NOMO-1 treated with dmso at 0.1 percent for 144 hours (cell line): ENCODE measurements at regions not wholly inside any gene's neighbourhood (a gene's known extent, or its start where the extent isn't known, plus 50 kb on each side); places are given as distances from the start of the nearest gene placed in this dataset.
A peak's percentile ranks its signal among the peaks of the same experiment; 100 is the strongest.
"Not testable (repeated sequence)": the region's sequence is repeated elsewhere in the genome, so short reads cannot be mapped to it uniquely, and the experiment has no call there.

Experiments used
- DNase-seq: peaks from one replicate; lab custom pipeline; 2025; ENCODE audit not compliant: unreplicated experiment; lab: John Stamatoyannopoulos, UW

DNA sequence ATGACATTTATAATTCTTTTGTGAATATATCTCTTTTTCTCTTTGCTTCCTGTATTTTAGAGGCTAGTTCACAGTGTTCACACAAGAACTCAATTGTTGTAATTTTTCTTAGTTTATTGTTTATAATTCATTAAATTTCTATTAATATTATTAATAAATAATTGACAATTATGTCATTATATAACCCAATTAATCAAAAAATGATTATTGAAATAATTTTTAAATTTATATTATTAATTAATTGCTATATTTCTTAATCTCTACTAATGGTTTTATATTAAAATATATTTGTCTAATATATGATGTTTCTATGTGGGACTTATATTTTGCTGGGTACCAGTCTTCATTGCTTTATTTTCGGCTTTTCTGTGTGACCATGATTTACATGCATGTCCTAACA, 618.4 kb downstream of the CDH9 start:
- no peak for DNase-seq

- DNase-seq: no peak
Measured at GRCh38 chr5:26416911-26417310, 621.5 kb downstream of the CDH9 start.

DNA sequence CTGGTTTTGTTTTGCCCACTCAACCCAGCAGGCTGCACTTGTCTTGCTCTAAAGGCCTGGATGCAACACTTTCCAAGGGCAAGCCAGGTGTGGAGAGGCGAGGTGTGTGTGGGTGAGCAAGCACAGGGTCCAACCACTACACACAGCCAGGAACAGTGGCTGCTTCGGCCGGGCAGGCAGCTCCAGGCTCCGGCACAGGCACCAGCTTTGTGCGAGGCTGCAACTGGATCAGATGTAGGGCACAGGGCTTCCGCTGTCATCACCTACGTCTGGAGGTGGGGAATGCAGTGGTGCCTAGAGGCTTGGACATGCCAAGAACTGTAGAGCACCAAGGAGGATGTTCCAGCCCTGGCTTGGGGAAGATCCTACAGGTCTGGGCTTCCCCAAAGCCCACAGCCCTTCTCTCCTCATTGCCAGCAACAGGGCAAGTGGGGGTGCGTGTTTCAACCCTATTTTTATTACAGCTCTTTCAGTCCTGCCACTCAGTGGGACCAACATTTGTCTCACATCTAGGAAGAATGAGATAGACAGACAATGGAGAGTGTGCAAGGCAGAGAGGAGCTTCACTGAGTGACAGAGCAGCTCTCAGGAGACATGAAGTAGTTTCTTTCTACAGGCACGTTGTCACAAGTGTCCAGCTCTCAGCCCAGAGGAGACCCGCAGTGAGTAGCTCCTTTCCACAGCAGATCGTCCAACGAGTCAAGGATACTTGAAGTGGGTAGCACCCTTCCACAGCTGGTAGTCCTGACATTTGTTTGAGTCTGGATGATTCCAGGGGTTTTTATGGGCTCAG, 622.2 kb downstream of the CDH9 start:
- no peak for DNase-seq

DNA sequence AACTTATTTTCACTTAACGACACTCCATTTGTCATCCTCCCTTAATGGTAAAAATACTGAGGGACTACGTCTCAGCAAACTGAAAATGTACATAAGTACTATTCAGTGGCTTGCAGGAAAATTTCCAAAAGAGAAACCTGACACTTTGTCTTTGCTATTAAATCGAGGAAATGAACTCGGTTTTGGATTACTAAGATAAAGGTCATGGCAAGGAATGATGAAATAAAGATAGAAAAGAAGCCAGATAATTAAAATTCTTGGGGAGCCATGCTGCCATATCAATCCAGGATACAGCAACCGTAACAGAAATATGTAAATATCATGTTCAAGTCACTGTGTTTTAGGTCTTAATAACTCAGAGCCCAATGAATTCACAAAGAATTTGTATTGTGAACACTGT, 647.8 kb downstream of the CDH9 start:
- no peak for DNase-seq

GRCh38 chr5:26388976-26389375, 649.4 kb downstream of the CDH9 start:
- no peak for DNase-seq

DNA sequence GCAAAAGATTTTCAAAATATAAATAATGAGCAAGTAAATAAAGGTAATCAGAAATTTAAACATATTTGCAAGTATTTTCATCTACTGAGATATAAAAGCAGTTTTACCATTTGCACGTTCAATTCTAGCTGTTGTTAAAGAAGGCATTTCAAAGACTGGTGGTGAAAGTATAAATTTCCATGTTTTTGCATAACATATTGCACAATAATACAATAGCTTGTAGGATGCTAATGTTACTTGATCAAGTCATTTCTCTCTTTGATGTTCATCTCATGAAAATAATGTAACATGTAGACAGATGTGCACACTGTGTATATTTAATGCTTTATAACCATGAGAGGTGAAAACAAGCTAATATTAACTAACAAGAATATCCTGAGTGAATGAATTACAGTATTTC, 651.9 kb downstream of the CDH9 start:
- no peak for DNase-seq

DNA sequence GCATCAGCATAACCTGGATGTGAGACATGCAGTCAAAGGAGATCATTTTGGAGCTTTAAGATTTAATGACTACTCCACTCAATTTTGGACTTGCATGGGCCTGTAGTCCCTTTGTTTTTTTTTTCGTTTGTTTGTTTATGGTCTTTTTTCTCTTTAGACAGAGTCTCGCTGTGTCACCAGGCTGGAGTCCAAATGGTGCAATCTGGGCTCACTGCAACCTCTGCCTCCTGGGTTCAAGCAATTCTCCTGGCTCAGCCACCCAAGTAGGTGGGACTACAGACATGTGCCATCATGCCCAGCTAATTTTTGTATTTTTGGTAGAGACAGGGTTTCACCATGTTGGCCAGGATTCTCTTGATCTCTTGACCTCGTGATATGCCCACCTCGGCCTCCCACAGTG, 673.8 kb downstream of the CDH9 start:
- DNase-seq: not testable (repeated sequence)

DNA sequence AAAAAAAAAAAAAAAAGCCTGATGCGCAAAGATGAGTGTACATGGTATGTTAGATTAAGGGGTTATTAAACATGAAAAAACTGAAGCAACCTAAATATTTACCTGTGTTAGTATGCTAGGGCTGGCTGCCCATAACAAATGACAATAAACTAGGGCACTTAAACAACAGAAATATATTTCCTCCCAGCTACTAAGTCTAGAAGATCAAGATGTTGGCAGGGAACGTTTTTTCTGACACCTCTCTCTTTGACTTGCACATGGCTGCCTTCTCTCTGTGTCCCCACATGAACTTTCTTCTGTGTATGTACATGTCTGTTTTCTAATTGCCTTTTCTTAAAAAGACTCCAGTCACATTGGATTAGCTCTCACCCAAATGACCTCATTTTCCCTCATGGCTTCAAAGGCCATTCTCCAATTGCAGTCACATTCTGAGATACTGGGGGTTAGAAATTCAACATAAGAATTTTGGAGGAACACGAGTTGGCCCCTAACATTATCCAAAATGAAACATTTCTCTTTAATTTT, 694.5 kb downstream of the CDH9 start:
- DNase-seq: no peak

GRCh38 chr5:26339576-26339975, 698.8 kb downstream of the CDH9 start:
- DNase-seq: peak; percentile 11

GRCh38 chr5:26329562-26330189, 708.7 kb downstream of the CDH9 start:
- DNase-seq: no peak

DNA sequence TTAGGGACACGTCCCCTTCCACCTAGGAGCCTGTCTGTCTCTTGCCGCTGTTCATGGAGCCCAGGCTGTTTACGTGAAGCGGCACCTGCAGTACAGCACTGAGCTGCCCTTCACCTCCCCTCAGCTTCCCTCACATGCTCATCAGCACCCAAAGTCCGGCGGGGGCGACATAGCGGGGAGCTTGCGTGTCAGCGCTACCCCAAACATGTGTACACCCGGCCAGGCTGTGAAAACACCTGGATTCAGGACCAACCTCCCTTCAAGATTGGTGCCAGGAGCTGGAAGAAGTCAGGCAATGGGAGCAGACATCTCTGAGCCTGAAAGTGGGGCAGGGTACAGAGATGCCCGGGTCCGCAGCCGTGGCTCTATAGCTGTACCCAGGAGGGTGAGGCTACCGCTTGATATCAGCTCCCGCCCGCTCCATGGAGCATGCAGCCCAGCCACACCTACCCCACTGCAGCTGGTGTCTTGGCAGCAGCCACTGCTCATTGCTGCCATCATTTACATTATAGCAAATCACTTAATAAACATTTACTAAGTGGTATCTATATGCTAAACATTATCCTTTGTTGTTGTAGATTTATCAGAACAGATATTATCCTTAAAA, 712.1 kb downstream of the CDH9 start:
- no peak for DNase-seq

DNA sequence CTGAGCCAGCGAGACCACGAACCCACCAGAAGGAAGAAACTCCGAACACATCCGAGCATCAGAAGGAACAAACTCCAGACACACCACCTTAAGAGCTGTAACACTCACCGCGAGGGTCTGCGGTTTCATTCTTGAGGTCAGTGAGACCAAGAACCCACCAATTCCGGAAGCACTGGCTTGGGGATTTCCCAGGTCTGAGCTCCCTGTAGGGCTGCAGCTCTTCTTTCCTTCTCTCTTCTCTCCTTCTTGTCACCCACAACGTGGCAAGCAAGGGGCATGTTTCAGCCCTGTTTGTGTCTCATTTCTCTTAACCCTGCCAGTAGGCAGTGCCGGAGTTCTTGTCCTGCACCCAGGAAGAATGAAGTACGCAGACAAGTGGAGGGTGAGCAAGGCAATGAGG, 713.0 kb downstream of the CDH9 start:
- DNase-seq: peak; percentile 9

- DNase-seq: not testable (repeated sequence)
Measured at GRCh38 chr5:26324273-26324895, 714.0 kb downstream of the CDH9 start.

GRCh38 chr5:26323794-26324193, 714.6 kb downstream of the CDH9 start:
- DNase-seq: no peak

- DNase-seq: no peak
Measured at GRCh38 chr5:26321278-26321677, 717.1 kb downstream of the CDH9 start.

GRCh38 chr5:26310415-26310814, 728.0 kb downstream of the CDH9 start:
- no peak for DNase-seq

DNA sequence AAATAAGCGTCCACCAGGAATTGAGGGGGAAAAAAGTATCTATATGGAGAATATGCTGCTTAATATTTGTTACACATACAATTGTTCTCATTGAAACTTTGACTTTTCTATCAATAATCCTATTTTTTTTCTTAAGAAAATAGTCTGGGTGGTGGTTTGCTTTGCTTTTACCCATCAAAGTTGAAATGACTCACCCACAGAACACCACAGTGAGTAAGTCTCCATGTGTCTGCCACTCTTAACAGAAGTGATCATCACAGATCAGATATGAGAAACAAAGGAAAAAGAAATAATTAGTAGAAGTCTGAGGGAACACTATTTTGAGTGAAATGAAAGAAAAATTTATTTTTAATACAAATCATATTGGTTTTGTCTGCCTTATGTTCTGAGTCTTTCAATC, 742.8 kb downstream of the CDH9 start:
- DNase-seq: no peak

DNA sequence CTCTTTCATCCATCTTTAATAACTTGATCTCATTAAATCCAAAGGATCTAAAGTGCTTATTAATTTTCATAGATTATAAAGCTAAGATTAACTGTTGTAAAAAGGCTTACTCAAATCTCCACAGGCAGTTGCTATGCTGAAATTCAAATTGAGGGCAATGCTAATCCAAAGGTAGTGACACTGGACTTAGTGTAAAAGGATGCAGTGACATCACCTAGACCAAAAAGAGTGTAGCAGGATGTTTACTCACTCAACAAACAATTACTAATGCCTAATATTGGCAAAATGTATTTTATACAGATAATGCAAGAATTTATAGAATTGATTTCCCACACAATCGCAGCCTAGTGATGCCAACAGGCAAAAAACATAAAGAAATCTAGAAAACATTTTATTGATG, 756.2 kb downstream of the CDH9 start:
- no peak for DNase-seq

DNA sequence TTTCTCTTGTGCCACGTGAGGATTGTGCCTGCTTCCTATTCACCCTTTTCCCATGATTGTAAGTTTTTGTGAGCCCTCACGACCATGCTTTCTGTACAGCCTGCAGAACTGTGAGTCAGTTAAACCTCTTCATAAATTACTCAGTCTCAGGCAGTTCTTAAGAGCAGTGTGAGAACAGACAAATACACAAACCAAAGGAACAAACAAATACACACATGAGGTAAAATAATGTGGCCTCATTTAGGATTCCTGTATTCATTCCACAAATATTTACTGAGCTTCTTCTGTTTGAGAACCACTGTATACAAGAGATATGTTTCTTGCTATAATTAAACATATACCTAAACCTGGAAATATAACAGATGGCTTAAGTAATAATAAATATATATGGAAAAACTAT, 760.3 kb downstream of the CDH9 start:
- DNase-seq: no peak

DNA sequence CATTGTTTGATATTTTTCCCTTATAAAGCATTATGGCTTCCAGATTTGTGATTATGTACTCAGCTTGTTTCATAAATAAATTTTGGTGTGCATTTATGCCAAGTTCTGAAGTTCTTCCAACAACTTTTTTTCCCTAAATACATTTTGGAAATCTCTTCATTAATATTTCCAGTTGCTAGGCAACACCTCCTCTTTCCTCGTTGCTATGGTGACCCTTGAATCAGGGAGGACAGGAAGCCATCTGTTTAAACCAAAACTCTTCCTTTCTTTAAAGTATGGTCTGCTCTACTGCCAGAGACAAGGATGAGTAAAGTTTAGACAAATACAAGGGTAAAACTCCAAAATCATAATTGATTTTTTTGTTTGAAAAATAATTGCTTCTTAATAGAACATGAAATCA, 779.3 kb downstream of the CDH9 start:
- no peak for DNase-seq

DNA sequence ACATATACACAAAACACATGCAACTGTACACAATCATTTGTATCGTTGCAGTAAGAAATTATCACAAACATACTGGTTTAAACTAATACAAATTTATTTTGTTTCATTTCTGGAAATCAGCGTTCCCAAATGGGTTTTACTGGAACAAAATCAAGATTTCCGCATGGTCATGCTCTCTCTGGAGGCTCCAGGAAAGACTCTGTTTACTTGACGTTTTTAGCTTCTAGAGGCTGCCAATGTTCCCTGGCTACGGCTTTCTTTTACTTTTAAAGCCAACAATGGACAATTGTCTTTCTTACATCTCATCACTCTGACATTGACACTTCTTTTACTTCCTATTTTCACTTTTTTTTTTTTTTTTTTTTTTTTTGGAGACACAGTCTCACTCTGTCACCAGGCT, 793.1 kb downstream of the CDH9 start:
- no peak for DNase-seq

GRCh38 chr5:26239588-26239987, 798.8 kb downstream of the CDH9 start:
- no peak for DNase-seq
